ENCODE measurements at regions not wholly inside any gene's neighbourhood (a gene's known extent, or its start where the extent isn't known, plus 50 kb on each side); places are given as distances from the start of the nearest gene placed in this dataset.

- TF ChIP-seq EZH2phosphoT487 (IDR thresholded peaks at IDR 0.05; ENCODE audit: insufficient read depth, low read depth) (no peak), EZH2 (IDR thresholded peaks at IDR 0.05; ENCODE audit: insufficient read depth, poor library complexity, severe bottlenecking) (no peak)
These were observed 261.7 kb upstream of the IRX3 start for GRCh38 chr16:54548281-54548680.

Measured in GM23248 (cell line).